ENCODE measurements at regions not wholly inside any gene's neighbourhood (a gene's known extent, or its start where the extent isn't known, plus 50 kb on each side); places are given as distances from the start of the nearest gene placed in this dataset.

DNA sequence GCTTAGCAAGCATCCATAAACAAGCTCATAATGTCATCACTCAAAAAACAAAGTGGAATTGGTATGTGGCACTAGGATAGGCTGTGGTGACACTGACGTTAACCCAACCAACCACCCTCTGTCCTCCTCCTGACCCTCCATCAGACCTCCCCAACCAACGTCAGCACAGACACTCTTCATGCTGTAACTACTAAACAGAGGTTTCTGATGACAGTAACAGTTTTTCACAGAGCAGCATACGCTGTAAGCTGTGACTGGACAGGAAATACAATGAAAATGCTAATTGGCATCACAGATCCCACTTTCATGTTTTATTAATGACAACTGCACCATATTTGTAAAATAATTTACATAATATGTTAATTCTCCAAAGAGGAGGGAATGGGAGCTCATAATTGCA is 238.0 kb downstream of the IRS2 start:
- H3K36me3 ChIP-seq (ENCODE audit: control insufficient read depth, insufficient read depth, low read length): no peaks in the 10 kb centered on the region
- H3K27me3 ChIP-seq (replicated peaks; ENCODE audit: control insufficient read depth, insufficient read depth, low read length): no peaks in the 10 kb centered on the region
- TF ChIP-seq CTCF (IDR thresholded peaks at IDR 0.05; ENCODE audit: insufficient read depth, low read length, poor library complexity, severe bottlenecking): no peak
- no peak overlapping the region for H3K4me3 ChIP-seq (replicated peaks; ENCODE audit: low read depth, low read length)
- DNase-seq (ENCODE audit: extremely low read depth, insufficient read length): no peak

DNA sequence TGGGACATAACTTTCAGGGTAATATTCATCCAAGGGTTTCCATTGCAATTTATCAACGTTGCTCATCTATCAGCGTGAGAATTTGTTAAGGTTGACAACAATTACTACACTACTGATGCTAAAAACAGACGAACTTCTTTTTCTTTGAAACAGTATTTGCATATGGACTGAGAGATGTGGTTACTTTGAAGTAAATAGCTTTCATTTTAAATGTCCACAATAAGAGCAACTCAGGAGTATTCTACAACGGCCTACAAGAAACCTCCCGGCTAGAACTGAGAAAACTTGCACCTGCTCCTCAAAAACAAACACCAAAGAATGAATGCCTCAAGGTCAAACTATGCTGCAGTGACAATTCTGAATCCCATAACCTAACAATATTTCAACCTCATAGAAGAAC is 238.4 kb downstream of the IRS2 start:
- no peak for DNase-seq (ENCODE audit: extremely low read depth, insufficient read length)
- no peaks in the 10 kb centered on the region for H3K36me3 ChIP-seq (ENCODE audit: control insufficient read depth, insufficient read depth, low read length)
- no peaks in the 10 kb centered on the region for H3K27me3 ChIP-seq (replicated peaks; ENCODE audit: control insufficient read depth, insufficient read depth, low read length)
- H3K4me3 ChIP-seq (replicated peaks; ENCODE audit: low read depth, low read length): no peak overlapping the region
- no peak for TF ChIP-seq CTCF (IDR thresholded peaks at IDR 0.05; ENCODE audit: insufficient read depth, low read length, poor library complexity, severe bottlenecking)

GRCh38 chr13:109545931-109546330 is 240.5 kb downstream of the IRS2 start:
- TF ChIP-seq CTCF (IDR thresholded peaks at IDR 0.05; ENCODE audit: insufficient read depth, low read length, poor library complexity, severe bottlenecking): no peak
- DNase-seq (ENCODE audit: extremely low read depth, insufficient read length): no peak
- no peaks in the 10 kb centered on the region for H3K27me3 ChIP-seq (replicated peaks; ENCODE audit: control insufficient read depth, insufficient read depth, low read length)
- no peaks in the 10 kb centered on the region for H3K36me3 ChIP-seq (ENCODE audit: control insufficient read depth, insufficient read depth, low read length)
- no peak overlapping the region for H3K4me3 ChIP-seq (replicated peaks; ENCODE audit: low read depth, low read length)

DNA sequence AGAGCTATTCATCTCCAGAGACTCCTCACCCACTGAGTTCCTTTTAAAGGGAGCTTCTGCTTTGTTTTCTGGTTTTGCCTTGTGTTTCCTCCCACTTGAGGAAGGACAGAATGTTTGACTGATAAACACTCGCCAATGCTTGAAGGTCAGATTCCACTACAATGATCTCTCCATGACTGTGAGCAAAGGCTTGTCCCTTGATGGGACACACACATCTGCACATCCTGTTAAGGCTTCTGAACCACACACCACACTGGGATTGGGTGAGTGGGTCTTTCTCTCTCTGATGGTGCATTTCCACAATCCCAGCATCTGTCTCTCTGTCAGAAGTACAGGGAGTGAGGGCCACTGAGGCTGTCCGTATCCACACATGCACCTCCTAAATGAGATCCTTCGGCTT is 245.3 kb downstream of the IRS2 start:
- TF ChIP-seq CTCF (IDR thresholded peaks at IDR 0.05; ENCODE audit: insufficient read depth, low read length, poor library complexity, severe bottlenecking): no peak
- Histone ChIP-seq H3K36me3 (ENCODE audit: control insufficient read depth, insufficient read depth, low read length) (no peaks in the 10 kb centered on the region), H3K27me3 (replicated peaks; ENCODE audit: control insufficient read depth, insufficient read depth, low read length) (no peaks in the 10 kb centered on the region), H3K4me3 (replicated peaks; ENCODE audit: low read depth, low read length) (no peak overlapping the region)
- no peak for DNase-seq (ENCODE audit: extremely low read depth, insufficient read length)

DNA sequence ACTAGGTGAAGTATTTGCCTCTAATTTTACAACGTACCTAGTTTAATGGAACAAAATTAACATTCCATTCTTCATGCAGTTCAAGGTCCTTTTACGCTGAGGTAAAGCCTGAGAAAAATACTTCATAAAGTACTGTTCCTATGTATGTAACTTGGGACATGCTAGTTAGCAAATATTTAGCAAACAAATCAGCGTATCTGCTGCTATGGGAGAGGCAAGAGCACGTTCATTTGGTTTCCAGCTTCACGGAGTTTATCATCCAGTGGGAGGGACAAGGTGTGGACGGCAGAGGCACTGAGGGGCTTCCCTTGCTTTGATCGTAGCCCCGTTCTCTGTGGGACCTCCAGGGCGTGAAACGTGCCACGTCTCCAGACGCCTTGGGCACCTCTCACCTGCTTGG is 248.8 kb downstream of the IRS2 start:
- DNase-seq (ENCODE audit: extremely low read depth, insufficient read length): no peak
- Histone ChIP-seq H3K36me3 (ENCODE audit: control insufficient read depth, insufficient read depth, low read length) (no peaks in the 10 kb centered on the region), H3K27me3 (replicated peaks; ENCODE audit: control insufficient read depth, insufficient read depth, low read length) (no peaks in the 10 kb centered on the region), H3K4me3 (replicated peaks; ENCODE audit: low read depth, low read length) (no peak overlapping the region)
- no peak for TF ChIP-seq CTCF (IDR thresholded peaks at IDR 0.05; ENCODE audit: insufficient read depth, low read length, poor library complexity, severe bottlenecking)

DNA sequence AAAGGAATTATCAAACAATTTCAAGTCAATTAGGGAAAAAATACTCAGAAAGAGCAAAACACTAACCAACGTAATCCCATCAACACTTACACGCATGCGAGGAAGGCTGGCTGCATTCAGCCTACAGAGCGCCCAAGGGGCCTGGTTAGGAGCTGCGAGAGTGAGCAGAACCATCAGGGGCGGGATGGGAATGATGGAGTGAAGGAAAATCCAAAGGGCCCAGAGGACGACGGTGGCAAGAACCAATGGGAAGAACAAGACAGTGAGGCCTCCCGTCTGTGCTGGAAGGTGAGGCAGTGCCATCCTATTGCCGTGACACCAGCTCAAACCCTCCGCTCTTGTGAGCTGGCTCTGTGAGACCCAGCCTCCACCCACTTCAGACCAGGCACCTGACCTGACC is 253.0 kb downstream of the IRS2 start:
- Histone ChIP-seq H3K27me3 (replicated peaks; ENCODE audit: control insufficient read depth, insufficient read depth, low read length) (no peaks in the 10 kb centered on the region), H3K36me3 (ENCODE audit: control insufficient read depth, insufficient read depth, low read length) (no peaks in the 10 kb centered on the region), H3K4me3 (replicated peaks; ENCODE audit: low read depth, low read length) (no peak overlapping the region)
- no peak for TF ChIP-seq CTCF (IDR thresholded peaks at IDR 0.05; ENCODE audit: insufficient read depth, low read length, poor library complexity, severe bottlenecking)
- DNase-seq (ENCODE audit: extremely low read depth, insufficient read length): no peak
